DOHH2 (cell line): ENCODE measurements at regions not wholly inside any gene's neighbourhood (a gene's known extent, or its start where the extent isn't known, plus 50 kb on each side); places are given as distances from the start of the nearest gene placed in this dataset.

Experiments
- CTCF ChIP-seq: fragments of 200-600 bp; sonication (generic); IDR thresholded peaks from one replicate; pipeline ENCODE4 v1.5.1; 2014; ENCODE audit warnings: antibody characterized with exemption, mild to moderate bottlenecking, low read depth, low read length; ENCODE audit not compliant: poor library complexity, severe bottlenecking
- EZH2phosphoT487 ChIP-seq: fragments of 200-600 bp; sonication (generic); IDR thresholded peaks from 2 replicates; pipeline ENCODE4 v1.6.1; 2017; ENCODE audit warnings: borderline replicate concordance, mild to moderate bottlenecking, antibody characterized with exemption, low read length, moderate library complexity, mixed read lengths

GRCh38 chr2:38155015-38155414, 79.1 kb upstream of the CYP1B1 start:
- TF ChIP-seq CTCF (no peak), EZH2phosphoT487 (no peak)
